ENCODE measurements at regions not wholly inside any gene's neighbourhood (a gene's known extent, or its start where the extent isn't known, plus 50 kb on each side); places are given as distances from the start of the nearest gene placed in this dataset.
"Not testable (repeated sequence)": the region's sequence is repeated elsewhere in the genome, so short reads cannot be mapped to it uniquely, and the experiment has no call there.

- no peak for DNase-seq
These were observed 82.9 kb downstream of the ZNF737 start for GRCh38 chr19:20482721-20483120.

DNA sequence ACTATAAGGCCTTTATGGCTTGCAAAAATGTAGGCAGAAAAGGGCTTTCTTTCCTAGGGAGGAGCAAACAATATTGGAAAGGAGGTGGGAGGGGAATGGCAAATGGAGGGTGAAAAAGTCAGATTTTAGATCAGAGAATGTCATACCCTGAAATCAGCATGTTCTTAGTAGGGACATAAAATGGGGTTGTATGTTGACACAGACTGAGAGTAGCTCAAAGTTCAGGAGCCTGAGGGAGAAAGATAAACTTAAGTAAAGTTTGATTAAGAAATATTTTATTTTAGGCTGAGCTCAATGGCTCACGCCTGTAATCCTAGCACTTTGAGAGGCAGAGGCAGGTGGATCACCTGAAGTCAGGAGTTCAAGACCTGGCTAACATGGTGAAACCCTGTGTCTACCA is 83.8 kb downstream of the ZNF737 start:
- no peak for DNase-seq

DNA sequence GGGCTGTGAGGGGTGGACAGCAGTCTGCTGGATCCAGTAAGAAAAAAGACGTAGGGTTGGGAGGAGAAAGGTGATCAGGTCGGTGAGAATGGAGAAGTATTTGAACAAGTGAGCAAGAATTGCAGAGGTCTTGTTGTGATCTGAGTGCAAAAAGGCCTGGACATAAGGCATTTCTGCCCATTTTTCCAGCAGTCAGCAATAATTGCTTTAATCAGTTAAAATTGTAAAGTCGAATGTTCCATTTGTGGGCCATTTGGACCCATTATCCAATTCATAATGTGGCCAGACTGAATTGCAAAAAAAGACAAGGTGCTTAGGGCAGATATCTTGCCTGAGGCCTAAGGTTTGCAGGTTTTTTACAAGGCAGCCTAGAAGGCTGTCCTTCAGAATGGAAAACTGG is 86.1 kb downstream of the ZNF737 start:
- DNase-seq: no peak

- DNase-seq: no peak
These were observed 86.6 kb downstream of the ZNF737 start for GRCh38 chr19:20478936-20479335.

DNA sequence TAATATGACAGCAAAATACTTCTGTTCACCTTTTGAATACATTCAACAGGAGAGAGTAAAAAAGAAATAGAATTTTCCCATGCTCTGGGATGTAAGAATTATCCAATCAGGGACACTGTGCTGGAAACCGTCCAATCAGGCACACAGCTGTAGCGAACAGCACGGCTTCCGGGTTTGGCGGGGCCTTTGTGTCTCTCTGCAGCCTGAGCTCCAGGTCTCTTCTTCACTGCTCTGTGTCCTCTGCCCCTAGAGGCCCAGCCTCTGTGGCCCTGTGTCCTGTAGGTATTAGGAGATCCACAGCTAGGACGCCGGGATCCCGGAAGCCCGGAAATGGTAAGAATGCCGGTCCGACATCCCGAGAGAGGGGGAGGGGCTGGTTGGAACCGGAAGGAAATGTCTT is 92.7 kb downstream of the ZNF737 start:
- no peak for DNase-seq

GRCh38 chr19:20471431-20471830 is 94.2 kb downstream of the ZNF737 start:
- no peak for DNase-seq

GRCh38 chr19:20470345-20471135 is 95.0 kb downstream of the ZNF737 start:
- no peak for DNase-seq

GRCh38 chr19:20466638-20466990 is 99.0 kb downstream of the ZNF737 start:
- DNase-seq: not testable (repeated sequence)

DNA sequence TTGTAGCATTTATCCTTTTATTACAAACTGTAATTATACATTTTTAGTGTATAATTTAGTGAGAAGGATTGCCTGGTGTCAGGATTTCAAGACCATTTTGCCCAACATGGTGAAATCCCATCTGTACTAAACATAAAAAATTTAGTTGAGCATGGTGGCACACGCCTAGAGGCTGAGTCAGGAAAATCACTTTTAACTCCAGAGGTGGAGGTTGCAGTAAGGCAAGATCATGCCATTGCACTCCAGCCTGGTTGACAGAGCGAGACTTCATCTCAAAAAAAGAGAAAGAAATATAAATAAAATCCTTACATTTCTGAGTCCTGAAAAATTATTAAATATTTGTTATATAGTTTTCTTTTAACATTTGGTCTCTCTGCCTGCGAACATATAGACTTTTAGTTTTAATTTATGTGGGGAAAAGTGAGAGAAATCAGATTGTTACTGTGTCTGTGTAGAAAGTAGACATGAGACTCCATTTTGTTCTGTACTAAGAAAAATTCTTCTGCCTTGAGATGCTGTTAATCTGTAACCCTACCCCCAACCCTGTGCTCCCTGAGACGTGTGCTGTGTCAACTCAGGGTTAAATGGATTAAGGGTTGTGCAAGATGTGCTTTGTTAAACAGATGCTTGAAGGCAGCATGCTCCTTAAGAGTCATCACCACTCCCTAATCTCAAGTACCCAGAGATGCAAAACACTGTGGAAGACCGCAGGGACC is 99.5 kb downstream of the ZNF737 start:
- not testable (repeated sequence) for DNase-seq

GRCh38 chr19:20453425-20453935 is 112.1 kb downstream of the ZNF737 start:
- no peak for DNase-seq

DNA sequence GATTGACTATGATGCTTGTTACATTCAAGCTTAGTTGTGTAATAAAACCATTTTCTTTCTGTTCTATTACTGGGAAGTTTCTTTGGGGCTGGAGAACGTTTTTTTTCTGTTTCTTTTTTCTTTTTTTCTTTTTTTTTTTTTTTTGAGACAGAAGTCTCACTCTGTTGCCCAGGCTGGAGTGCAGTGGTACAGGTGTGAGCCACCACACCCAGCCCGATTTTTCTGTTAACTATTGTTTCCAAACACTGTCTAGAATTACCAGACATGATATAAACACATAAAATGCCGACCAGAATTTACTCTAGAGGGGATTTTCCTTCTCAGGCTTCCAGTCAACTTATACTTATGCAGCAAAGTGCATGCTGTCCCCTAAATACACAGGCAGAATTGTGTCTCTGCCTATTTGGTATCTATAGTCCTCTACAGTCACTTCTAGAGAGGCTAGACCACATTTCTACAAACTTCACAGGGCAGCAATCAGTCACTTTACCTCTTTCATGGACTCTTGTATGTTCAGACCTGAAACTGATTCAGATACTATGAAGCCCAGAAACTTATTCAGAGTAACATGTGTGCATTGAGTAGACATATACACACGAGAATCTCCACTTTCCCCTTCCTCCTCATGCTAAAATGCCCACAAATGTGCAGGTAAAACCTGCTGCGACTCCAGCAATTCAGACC is 121.2 kb downstream of the ZNF737 start:
- no peak for DNase-seq

- DNase-seq: not testable (repeated sequence)
These were observed 133.2 kb downstream of the ZNF737 start for GRCh38 chr19:20432266-20432842.

GRCh38 chr19:20431826-20432225 is 133.8 kb downstream of the ZNF737 start:
- no peak for DNase-seq

- DNase-seq: no peak
These were observed 142.0 kb downstream of the ZNF737 start for GRCh38 chr19:20423381-20424197.

DNA sequence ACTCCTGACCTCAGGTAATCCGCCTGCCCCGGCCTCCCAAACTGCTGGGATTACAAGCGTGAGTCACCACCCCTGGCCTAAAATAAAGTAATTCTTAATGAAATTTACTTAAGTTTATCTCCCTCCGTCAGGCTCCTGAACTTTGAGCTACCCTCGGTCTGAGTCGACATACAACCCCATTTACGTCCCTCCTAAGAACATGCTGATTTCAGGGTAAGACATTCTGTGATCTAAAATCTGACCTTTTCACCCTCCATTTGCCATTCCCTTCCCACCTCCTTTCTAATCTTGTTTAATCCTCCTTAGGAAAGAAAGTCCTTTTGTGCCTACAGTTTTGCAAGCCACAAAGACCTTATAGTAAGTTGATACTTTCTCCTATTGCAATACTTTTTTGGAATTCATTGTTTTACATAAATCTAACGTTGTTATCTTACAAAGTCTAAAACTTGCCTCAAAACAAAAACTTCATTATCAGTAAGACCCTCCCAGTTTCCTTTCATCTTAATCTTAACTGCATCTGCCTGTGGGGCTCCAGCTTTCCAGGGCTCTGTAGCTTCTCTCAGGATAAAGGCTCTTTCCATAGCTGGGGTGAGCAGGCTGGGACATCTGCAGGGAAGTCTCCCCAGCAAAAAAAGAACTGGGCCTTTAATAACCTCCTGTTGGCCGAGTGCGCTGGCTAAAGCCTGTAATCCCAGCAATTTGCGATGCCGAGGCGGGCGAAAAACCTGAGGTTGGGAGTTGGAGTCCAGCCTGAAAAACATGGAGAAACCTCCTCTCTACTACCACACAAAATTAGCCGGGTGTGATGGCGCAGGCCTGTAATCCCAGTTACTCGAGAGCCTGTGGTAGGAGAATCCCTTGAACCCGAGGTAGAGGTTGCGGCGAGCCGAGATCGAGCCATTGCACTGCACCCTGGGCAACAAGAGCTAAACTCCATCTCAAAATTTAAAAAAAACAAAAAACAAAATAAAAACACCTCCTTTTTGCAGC is 143.1 kb downstream of the ZNF737 start:
- DNase-seq: no peak

- no peak for DNase-seq
These were observed 148.9 kb downstream of the ZNF737 start for GRCh38 chr19:20416661-20417060.

- DNase-seq: no peak
These were observed 151.5 kb downstream of the ZNF737 start for GRCh38 chr19:20414120-20414519.

- no peak for DNase-seq
These were observed 151.9 kb downstream of the ZNF737 start for GRCh38 chr19:20413705-20414104.

- no peak for DNase-seq
These were observed 152.7 kb downstream of the ZNF737 start for GRCh38 chr19:20412846-20413245.

DNA sequence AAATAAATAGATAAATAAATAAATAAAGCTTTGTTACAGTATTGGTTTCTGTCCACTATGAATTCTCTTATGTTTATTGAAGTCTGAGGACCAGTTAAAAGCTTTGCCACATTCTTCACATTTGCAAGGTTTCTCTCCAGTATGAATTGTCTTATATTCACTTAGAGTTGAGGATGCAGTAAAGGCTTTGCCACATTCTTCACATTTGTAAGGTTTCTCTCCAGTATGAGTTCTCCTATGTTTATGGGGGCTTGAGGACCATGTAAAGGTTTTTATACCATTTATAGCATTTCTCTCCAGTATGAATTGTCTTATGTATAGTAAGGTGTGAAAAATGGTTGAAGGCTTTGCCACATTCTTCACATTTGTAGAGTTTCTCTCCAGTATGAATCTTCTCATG is 168.3 kb downstream of the ZNF737 start:
- no peak for DNase-seq

- no peak for DNase-seq
These were observed 176.8 kb downstream of the ZNF737 start for GRCh38 chr19:20388706-20389225.
